HAP-1 (cell line): ENCODE measurements at regions not wholly inside any gene's neighbourhood (a gene's known extent, or its start where the extent isn't known, plus 50 kb on each side); places are given as distances from the start of the nearest gene placed in this dataset.
"Not testable (repeated sequence)": the region's sequence is repeated elsewhere in the genome, so short reads cannot be mapped to it uniquely, and the experiment has no call there.

Experiments
- DNase-seq, 2 experiments: peaks; one replicate each; pipeline ENCODE4 v3.0.0-alpha.2; 2016 to 2020; ENCODE audit warnings: low spot score in 2 of 2
- H3K27me3 ChIP-seq: fragments of 250-450 bp; sonication (Bioruptor Pico); 2 replicates; pipeline ENCODE4 v1.5.1; 2020; ENCODE audit warnings: low read depth, mild to moderate bottlenecking, moderate library complexity
- H3K36me3 ChIP-seq: fragments of 250-450 bp; sonication (Bioruptor Pico); replicated peaks from 2 replicates; pipeline ENCODE4 v1.5.1; 2020; ENCODE audit warnings: mild to moderate bottlenecking
- H3K4me1 ChIP-seq: fragments of 250-450 bp; sonication (Bioruptor Pico); 2 replicates; pipeline ENCODE4 v1.5.1; 2020; ENCODE audit warnings: mild to moderate bottlenecking
- H3K4me3 ChIP-seq: fragments of 250-450 bp; sonication (Bioruptor Pico); 2 replicates; pipeline ENCODE4 v1.5.1; 2020; ENCODE audit warnings: mild to moderate bottlenecking, moderate library complexity
- H3K9me3 ChIP-seq: fragments of 250-450 bp; sonication (Bioruptor Pico); 2 replicates; pipeline ENCODE4 v1.5.1; 2020; ENCODE audit warnings: mild to moderate bottlenecking, moderate library complexity
- in situ Hi-C: fragments of 300-500 bp; cut with MboI; formaldehyde crosslinking; loops from 3 replicates; pipeline ENCODE4 v1.14.3; 2020; ENCODE audit warnings: low sequenced_read_pairs, inconsistent platforms, mixed read lengths

DNA sequence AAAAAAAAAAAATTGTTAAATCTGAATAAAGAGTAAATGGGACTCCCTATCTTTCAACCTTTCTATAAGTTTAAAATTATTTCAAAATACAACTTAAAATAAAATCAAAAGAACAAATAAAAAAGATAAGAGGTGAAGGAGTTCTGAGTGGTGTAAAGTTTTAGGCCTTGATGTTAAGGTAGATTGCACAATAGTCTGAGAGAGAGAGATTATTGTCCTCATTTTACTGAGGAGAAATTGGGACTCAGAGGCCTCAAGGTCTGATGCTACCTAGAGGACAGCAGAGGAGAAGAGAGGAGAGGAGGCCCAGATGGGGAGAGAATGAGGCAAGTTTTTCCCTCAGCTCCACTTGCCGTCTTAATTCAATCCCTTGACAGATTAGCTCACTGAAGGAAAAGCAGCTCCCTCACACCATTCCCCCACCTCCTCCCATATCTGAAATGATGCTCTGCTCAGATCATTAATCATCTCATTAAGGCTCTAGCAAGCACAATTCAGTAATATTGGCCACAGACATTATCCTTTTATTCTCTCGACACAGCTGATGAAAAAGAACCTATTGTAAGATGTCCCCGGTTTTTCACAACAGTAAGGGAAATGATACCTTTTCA lies 106.3 kb upstream of the PTPN13 start:
- H3K4me1 ChIP-seq: peaks cover 30% of the 10 kb centered on the region
- H3K36me3 ChIP-seq: no peaks in the 10 kb centered on the region
- no peak for DNase-seq
- in situ Hi-C loops: no loop called here
- no peaks in the 10 kb centered on the region for H3K27me3 ChIP-seq
- no peak overlapping the region for H3K4me3 ChIP-seq
- H3K9me3 ChIP-seq: no peaks in the 10 kb centered on the region

- H3K27me3 ChIP-seq: no peaks in the 10 kb centered on the region
- in situ Hi-C loops: no loop called here
- H3K4me3 ChIP-seq: no peak overlapping the region
- no peaks in the 10 kb centered on the region for H3K9me3 ChIP-seq
- peaks cover 10% of the 10 kb centered on the region for H3K4me1 ChIP-seq
- H3K36me3 ChIP-seq: no peaks in the 10 kb centered on the region
- DNase-seq: no peak
Measured at GRCh38 chr4:86493460-86493859, 100.7 kb upstream of the PTPN13 start.

- in situ Hi-C loops: loop anchor here (5.0 kb wide), 1 partner anchor 401 kb away; no protein-coding TSS in a partner anchor
- Histone ChIP-seq H3K9me3 (no peaks in the 10 kb centered on the region), H3K4me3 (no peak overlapping the region), H3K36me3 (no peaks in the 10 kb centered on the region), H3K4me1 (peaks cover 8% of the 10 kb centered on the region), H3K27me3 (no peaks in the 10 kb centered on the region)
- DNase-seq: peak; percentile 46 to 58
Measured at GRCh38 chr4:86496094-86497080, 97.7 kb upstream of the PTPN13 start.

GRCh38 chr4:86497131-86497530 lies 97.0 kb upstream of the PTPN13 start:
- Histone ChIP-seq H3K36me3 (no peaks in the 10 kb centered on the region), H3K27me3 (no peaks in the 10 kb centered on the region), H3K9me3 (no peaks in the 10 kb centered on the region), H3K4me1 (peaks cover 8% of the 10 kb centered on the region), H3K4me3 (no peak overlapping the region)
- in situ Hi-C loops: loop anchor here (5.0 kb wide), 1 partner anchor 400 kb away; no protein-coding TSS in a partner anchor
- no peak for DNase-seq

GRCh38 chr4:86497980-86498862 lies 95.9 kb upstream of the PTPN13 start:
- Histone ChIP-seq H3K27me3 (no peaks in the 10 kb centered on the region), H3K36me3 (no peaks in the 10 kb centered on the region), H3K4me3 (no peak overlapping the region), H3K9me3 (no peaks in the 10 kb centered on the region), H3K4me1 (peaks cover 8% of the 10 kb centered on the region)
- in situ Hi-C loops: loop anchor here (5.0 kb wide), 1 partner anchor 399 kb away; no protein-coding TSS in a partner anchor
- DNase-seq: peak; percentile 37 to 59

GRCh38 chr4:86498863-86499166 lies 95.3 kb upstream of the PTPN13 start:
- Histone ChIP-seq H3K9me3 (no peaks in the 10 kb centered on the region), H3K4me3 (no peak overlapping the region), H3K36me3 (no peaks in the 10 kb centered on the region), H3K27me3 (no peaks in the 10 kb centered on the region), H3K4me1 (peaks cover 8% of the 10 kb centered on the region)
- in situ Hi-C loops: loop anchor here (5.0 kb wide), 1 partner anchor 398 kb away; no protein-coding TSS in a partner anchor
- DNase-seq: no peak

- DNase-seq: no peak
- Histone ChIP-seq H3K36me3 (no peaks in the 10 kb centered on the region), H3K9me3 (no peaks in the 10 kb centered on the region), H3K4me3 (no peak overlapping the region), H3K4me1 (peaks cover 8% of the 10 kb centered on the region), H3K27me3 (no peaks in the 10 kb centered on the region)
- in situ Hi-C loops: no loop called here
Measured at GRCh38 chr4:86500527-86500926, 93.6 kb upstream of the PTPN13 start.

DNA sequence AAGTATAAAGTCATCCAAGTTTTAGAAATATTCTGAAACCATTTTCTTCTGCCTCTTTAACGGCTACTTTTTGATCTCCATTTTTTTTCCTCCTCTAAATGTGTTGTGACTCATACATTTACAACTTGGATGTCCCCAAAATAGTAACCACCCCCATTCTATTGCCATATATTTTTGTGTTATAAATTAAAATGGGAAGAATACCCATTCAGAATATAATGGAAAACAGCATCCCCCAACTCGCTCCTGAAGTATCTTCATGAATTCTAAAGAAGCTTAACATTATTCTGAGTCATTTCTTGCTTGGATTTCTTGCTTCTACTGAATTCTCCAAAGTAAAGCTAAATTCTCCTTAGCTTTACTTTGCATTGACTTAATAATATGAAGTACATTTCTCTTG lies 92.0 kb upstream of the PTPN13 start:
- Histone ChIP-seq H3K36me3 (no peaks in the 10 kb centered on the region), H3K4me1 (no peaks in the 10 kb centered on the region), H3K4me3 (no peak overlapping the region), H3K9me3 (no peaks in the 10 kb centered on the region), H3K27me3 (no peaks in the 10 kb centered on the region)
- in situ Hi-C loops: no loop called here
- no peak for DNase-seq

DNA sequence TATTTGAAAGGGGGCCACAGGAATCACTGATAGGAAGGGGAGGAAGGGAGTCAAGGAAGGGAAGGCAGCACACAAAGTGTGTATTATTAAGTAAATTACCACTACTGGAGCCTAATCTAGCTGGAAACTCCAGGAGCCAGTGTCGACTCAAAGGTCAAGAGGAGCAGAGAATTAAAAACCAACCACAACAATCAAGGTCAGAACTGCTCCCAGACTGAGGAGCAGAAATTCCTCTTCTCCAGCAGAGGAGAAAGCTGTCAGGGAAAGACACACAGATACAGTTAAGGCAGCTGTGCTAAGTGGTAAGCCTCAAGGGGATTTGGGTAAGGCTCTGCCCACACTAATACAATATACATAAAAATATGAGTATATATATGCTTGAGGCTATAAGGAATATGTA lies 87.5 kb upstream of the PTPN13 start:
- no peaks in the 10 kb centered on the region for H3K9me3 ChIP-seq
- in situ Hi-C loops: no loop called here

GRCh38 chr4:86508436-86508835 lies 85.7 kb upstream of the PTPN13 start:
- Histone ChIP-seq H3K4me3 (no peak overlapping the region), H3K9me3 (0 out of 2 replicates have a peak, but pooled peaks cover 3% of the 10 kb centered on the region), H3K36me3 (no peaks in the 10 kb centered on the region), H3K27me3 (no peaks in the 10 kb centered on the region), H3K4me1 (peaks cover 6% of the 10 kb centered on the region)
- in situ Hi-C loops: no loop called here
- no peak for DNase-seq

More for the DNA sequence above, 87.5 kb upstream of the PTPN13 start:
- no peaks in the 10 kb centered on the region for H3K27me3 ChIP-seq
- DNase-seq: peak in 1 of 2 experiments; percentile 27
- H3K4me3 ChIP-seq: no peak overlapping the region
- peaks cover 6% of the 10 kb centered on the region for H3K4me1 ChIP-seq
- H3K36me3 ChIP-seq: no peaks in the 10 kb centered on the region

- in situ Hi-C loops: no loop called here
- Histone ChIP-seq H3K36me3 (no peaks in the 10 kb centered on the region), H3K4me1 (peaks cover 6% of the 10 kb centered on the region), H3K9me3 (0 out of 2 replicates have a peak, but pooled peaks cover 3% of the 10 kb centered on the region), H3K27me3 (no peaks in the 10 kb centered on the region), H3K4me3 (no peak overlapping the region)
- DNase-seq: no peak
Measured at GRCh38 chr4:86511590-86511989, 82.5 kb upstream of the PTPN13 start.

- in situ Hi-C loops: no loop called here
- Histone ChIP-seq H3K9me3 (0 out of 2 replicates have a peak, but pooled peaks cover 3% of the 10 kb centered on the region), H3K27me3 (no peaks in the 10 kb centered on the region), H3K36me3 (no peaks in the 10 kb centered on the region), H3K4me1 (peaks cover 6% of the 10 kb centered on the region), H3K4me3 (no peak overlapping the region)
- no peak for DNase-seq
Measured at GRCh38 chr4:86512631-86513030, 81.5 kb upstream of the PTPN13 start.

DNA sequence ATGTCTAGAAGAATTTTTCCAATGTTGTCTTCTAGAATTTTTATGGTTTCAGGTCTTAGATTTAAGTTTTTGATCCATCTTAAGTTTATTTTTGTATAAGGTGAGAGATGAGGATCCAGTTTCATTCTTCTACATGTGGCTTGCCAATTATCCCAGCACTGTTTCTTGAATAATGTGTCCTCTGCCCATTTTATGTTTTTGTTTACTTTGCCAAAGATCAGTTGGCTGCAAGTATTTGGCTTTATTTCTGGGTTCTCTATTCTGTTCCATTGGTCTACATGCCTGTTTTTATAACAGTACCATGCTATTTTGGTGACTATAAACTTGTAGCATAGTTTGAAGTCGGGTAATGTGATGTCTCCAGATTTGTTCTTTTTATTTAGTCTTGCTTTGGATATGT lies 78.2 kb upstream of the PTPN13 start:
- DNase-seq, in situ Hi-C loops, H3K36me3 ChIP-seq, H3K27me3 ChIP-seq, H3K4me3 ChIP-seq, H3K4me1 ChIP-seq: not testable (repeated sequence)
- peaks cover 11% of the 10 kb centered on the region for H3K9me3 ChIP-seq
